ENCODE measurements at regions not wholly inside any gene's neighbourhood (a gene's known extent, or its start where the extent isn't known, plus 50 kb on each side); places are given as distances from the start of the nearest gene placed in this dataset. TPM values are rescaled to one million over a fixed set of nuclear protein-coding genes. Genes with fewer than 3 reads are reported as not detected.

GRCh38 chr4:81274460-81274859 is 59.4 kb upstream of the PRKG2 start:
- Histone ChIP-seq H3K27me3 (no peaks in the 10 kb centered on the region), H3K36me3 (no peaks in the 10 kb centered on the region), H3K4me1 (ENCODE audit: insufficient read depth) (no peaks in the 10 kb centered on the region), H3K4me3 (no peak overlapping the region), H3K9me3 (no peaks in the 10 kb centered on the region), H3K27ac (no peak overlapping the region)
- TF ChIP-seq EP300 (IDR thresholded peaks at IDR 0.05) (no peak), POLR2A (IDR thresholded peaks at IDR 0.05) (no peak), CTCF (IDR thresholded peaks at IDR 0.05) (no peak)
- intact Hi-C loops (cut with DNase I): no loop called here
- 80 to 92% (median 91%) methylated on average over 1 of the region's 1 CpG for WGBS, 3 donors
- no peak for DNase-seq

- WGBS, 3 donors: 83 to 84% (median 84%) methylated on average over 1 of the region's 1 CpG
- Histone ChIP-seq H3K36me3 (no peaks in the 10 kb centered on the region), H3K4me1 (ENCODE audit: insufficient read depth) (no peaks in the 10 kb centered on the region), H3K4me3 (no peak overlapping the region), H3K27me3 (no peaks in the 10 kb centered on the region), H3K27ac (no peak overlapping the region), H3K9me3 (no peaks in the 10 kb centered on the region)
- no peak for TF ChIP-seq EP300 (IDR thresholded peaks at IDR 0.05)
- no peak for TF ChIP-seq CTCF (IDR thresholded peaks at IDR 0.05)
- no peak for DNase-seq
- intact Hi-C loops (cut with DNase I): no loop called here
Observed at GRCh38 chr4:81272671-81273070, 57.6 kb upstream of the PRKG2 start.

Small RNA genes in the stretch of these regions (small RNA-seq; reads per million reads assigned to genes)
- not detected for gene RNU5A-2P

All from ovary (tissue), 7 donors.